GM23338 (cell line): ENCODE measurements at regions not wholly inside any gene's neighbourhood (a gene's known extent, or its start where the extent isn't known, plus 50 kb on each side); places are given as distances from the start of the nearest gene placed in this dataset.
"Not testable (repeated sequence)": the region's sequence is repeated elsewhere in the genome, so short reads cannot be mapped to it uniquely, and the experiment has no call there.

Source experiments
- ATAC-seq: fragments of 200-7000 bp; cut with Tn5 transposase; 3 replicates; pipeline ENCODE4 v1.9.1; 2020
- DNase-seq: peaks from one replicate; pipeline ENCODE4 v3.0.0-alpha.2; 2015; ENCODE audit warnings: low spot score
- H2AFZ ChIP-seq: fragments of 200-600 bp; sonication (generic); 2 replicates; pipeline ENCODE4 v1.8.0; 2016; ENCODE audit warnings: antibody characterized with exemption, mild to moderate bottlenecking, moderate library complexity
- H3F3A ChIP-seq: fragments of 200-600 bp; sonication (generic); replicated peaks from 2 replicates; pipeline ENCODE4 v1.8.0; 2017; ENCODE audit warnings: antibody characterized with exemption, mixed run types, low read depth
- H3K27ac ChIP-seq: fragments of 200-600 bp; sonication (generic); 2 replicates; pipeline ENCODE4 v1.6.1; 2016; ENCODE audit warnings: low read depth
- H3K27me3 ChIP-seq: fragments of 200-600 bp; sonication (generic); 2 replicates; pipeline ENCODE4 v1.8.0; 2016; ENCODE audit warnings: mild to moderate bottlenecking, mixed run types, moderate library complexity; ENCODE audit not compliant: insufficient read depth
- H3K36me3 ChIP-seq: fragments of 200-600 bp; sonication (generic); 2 replicates; pipeline ENCODE4 v1.8.0; 2016; ENCODE audit warnings: mild to moderate bottlenecking; ENCODE audit not compliant: insufficient read depth
- H3K4me1 ChIP-seq: fragments of 200-600 bp; sonication (generic); 2 replicates; pipeline ENCODE4 v1.8.0; 2016; ENCODE audit warnings: mild to moderate bottlenecking, moderate library complexity; ENCODE audit not compliant: insufficient read depth
- H3K4me2 ChIP-seq: fragments of 200-600 bp; sonication (generic); 2 replicates; pipeline ENCODE4 v1.7.1; 2017; ENCODE audit warnings: mixed run types
- H3K4me3 ChIP-seq: fragments of 200-600 bp; sonication (generic); 2 replicates; pipeline ENCODE4 v1.6.1; 2016; ENCODE audit warnings: mixed run types
- H3K79me2 ChIP-seq: fragments of 200-600 bp; sonication (generic); replicated peaks from 2 replicates; pipeline ENCODE4 v1.8.0; 2017; ENCODE audit warnings: mild to moderate bottlenecking; ENCODE audit not compliant: insufficient read depth
- H3K9me2 ChIP-seq: fragments of 200-600 bp; sonication (generic); 2 replicates; pipeline ENCODE4 v1.8.0; 2017; ENCODE audit not compliant: insufficient read depth
- H4K20me1 ChIP-seq: fragments of 200-600 bp; sonication (generic); replicated peaks from 2 replicates; pipeline ENCODE4 v1.8.0; 2017; ENCODE audit warnings: mild to moderate bottlenecking; ENCODE audit not compliant: insufficient read depth
- H3K27ac Mint-ChIP-seq: 2 replicates; pipeline ENCODE4 v1.8.0; 2020; ENCODE audit warnings: inconsistent platforms, mild to moderate bottlenecking, moderate library complexity, mixed read lengths
- H3K27me3 Mint-ChIP-seq: 3 replicates; pipeline ENCODE4 v1.8.0; 2022; ENCODE audit warnings: low read depth, mild to moderate bottlenecking, moderate library complexity, mixed read lengths, inconsistent platforms; ENCODE audit not compliant: insufficient read depth, poor library complexity
- H3K36me3 Mint-ChIP-seq: 3 replicates; pipeline ENCODE4 v1.8.0; 2021; ENCODE audit warnings: low read depth, mild to moderate bottlenecking, inconsistent platforms, moderate library complexity, mixed read lengths
- H3K4me1 Mint-ChIP-seq: 3 replicates; pipeline ENCODE4 v1.8.0; 2020; ENCODE audit warnings: mild to moderate bottlenecking, inconsistent platforms, mixed read lengths
- H3K4me3 Mint-ChIP-seq: 3 replicates; pipeline ENCODE4 v1.8.0; 2021; ENCODE audit warnings: moderate library complexity, mild to moderate bottlenecking, inconsistent platforms, mixed read lengths
- H3K9me3 Mint-ChIP-seq: 3 replicates; pipeline ENCODE4 v1.8.0; 2020; ENCODE audit warnings: moderate library complexity, mild to moderate bottlenecking, inconsistent platforms, mixed read lengths
- CREB1 ChIP-seq: fragments of 250-450 bp; sonication (Bioruptor Pico); IDR thresholded peaks from 2 replicates; pipeline ENCODE4 v1.5.0; 2020; ENCODE audit warnings: low read depth, mild to moderate bottlenecking, moderate library complexity
- EZH2 ChIP-seq: fragments of 200-600 bp; sonication (generic); IDR thresholded peaks from one replicate; pipeline ENCODE4 v1.8.0; 2017; ENCODE audit warnings: antibody characterized with exemption, mild to moderate bottlenecking, low read depth; ENCODE audit not compliant: unreplicated experiment
- JUNB ChIP-seq: IDR thresholded peaks from one replicate; pipeline ENCODE4 v1.6.1; 2016; ENCODE audit warnings: antibody characterized with exemption; ENCODE audit not compliant: unreplicated experiment
- NANOG ChIP-seq: IDR thresholded peaks from 2 replicates; pipeline ENCODE4 v1.6.1; 2016; ENCODE audit warnings: antibody characterized with exemption, borderline replicate concordance
- POLR2AphosphoS5 ChIP-seq: IDR thresholded peaks from 2 replicates; pipeline ENCODE4 v1.6.1; 2016; ENCODE audit warnings: antibody characterized with exemption, low read depth
- ZNF114 ChIP-seq: fragments of 250-450 bp; sonication (Bioruptor Pico); IDR thresholded peaks from 2 replicates; pipeline ENCODE4 v1.5.0; 2020; ENCODE audit warnings: mild to moderate bottlenecking, moderate library complexity
- TF ChIP-seq, protein P1 (sequence below): fragments of 250-450 bp; sonication (Bioruptor Pico); IDR thresholded peaks from 2 replicates; pipeline ENCODE4 v1.5.0; 2020; ENCODE audit warnings: mild to moderate bottlenecking, moderate library complexity
- TF ChIP-seq, protein P2 (sequence below), 2 experiments: fragments of 200-600 bp in 1 of 2; sonication (generic) in 1 of 2; conservative IDR thresholded peaks; 2 replicates each; pipeline versions ENCODE4 v1.5.1 to v1.6.1; 2016 to 2017; ENCODE audit warnings: antibody characterized with exemption in 2 of 2, low read depth in 2 of 2, mild to moderate bottlenecking in 2 of 2, moderate library complexity in 1 of 2

DNA sequence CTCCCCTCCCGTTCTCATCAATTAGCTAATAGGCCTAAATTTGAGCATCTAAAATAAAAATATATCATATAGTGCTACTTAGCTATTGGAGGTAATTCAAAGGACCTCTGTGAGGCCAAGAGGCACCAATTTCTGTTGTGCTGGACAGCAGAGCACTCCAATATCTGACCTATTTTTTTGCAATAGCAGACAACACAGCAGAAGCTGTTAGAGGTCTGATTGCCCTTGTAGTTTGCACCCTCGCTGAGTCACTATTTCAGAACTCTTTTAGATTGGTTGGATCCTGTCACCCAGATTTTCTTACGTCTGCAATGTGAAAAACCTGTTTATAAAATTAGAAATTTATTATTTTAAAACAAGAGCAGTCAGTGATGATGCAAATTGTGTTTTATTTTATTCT, 184.1 kb downstream of the CEP135 start (continued):
- TF ChIP-seq, protein P1, sequence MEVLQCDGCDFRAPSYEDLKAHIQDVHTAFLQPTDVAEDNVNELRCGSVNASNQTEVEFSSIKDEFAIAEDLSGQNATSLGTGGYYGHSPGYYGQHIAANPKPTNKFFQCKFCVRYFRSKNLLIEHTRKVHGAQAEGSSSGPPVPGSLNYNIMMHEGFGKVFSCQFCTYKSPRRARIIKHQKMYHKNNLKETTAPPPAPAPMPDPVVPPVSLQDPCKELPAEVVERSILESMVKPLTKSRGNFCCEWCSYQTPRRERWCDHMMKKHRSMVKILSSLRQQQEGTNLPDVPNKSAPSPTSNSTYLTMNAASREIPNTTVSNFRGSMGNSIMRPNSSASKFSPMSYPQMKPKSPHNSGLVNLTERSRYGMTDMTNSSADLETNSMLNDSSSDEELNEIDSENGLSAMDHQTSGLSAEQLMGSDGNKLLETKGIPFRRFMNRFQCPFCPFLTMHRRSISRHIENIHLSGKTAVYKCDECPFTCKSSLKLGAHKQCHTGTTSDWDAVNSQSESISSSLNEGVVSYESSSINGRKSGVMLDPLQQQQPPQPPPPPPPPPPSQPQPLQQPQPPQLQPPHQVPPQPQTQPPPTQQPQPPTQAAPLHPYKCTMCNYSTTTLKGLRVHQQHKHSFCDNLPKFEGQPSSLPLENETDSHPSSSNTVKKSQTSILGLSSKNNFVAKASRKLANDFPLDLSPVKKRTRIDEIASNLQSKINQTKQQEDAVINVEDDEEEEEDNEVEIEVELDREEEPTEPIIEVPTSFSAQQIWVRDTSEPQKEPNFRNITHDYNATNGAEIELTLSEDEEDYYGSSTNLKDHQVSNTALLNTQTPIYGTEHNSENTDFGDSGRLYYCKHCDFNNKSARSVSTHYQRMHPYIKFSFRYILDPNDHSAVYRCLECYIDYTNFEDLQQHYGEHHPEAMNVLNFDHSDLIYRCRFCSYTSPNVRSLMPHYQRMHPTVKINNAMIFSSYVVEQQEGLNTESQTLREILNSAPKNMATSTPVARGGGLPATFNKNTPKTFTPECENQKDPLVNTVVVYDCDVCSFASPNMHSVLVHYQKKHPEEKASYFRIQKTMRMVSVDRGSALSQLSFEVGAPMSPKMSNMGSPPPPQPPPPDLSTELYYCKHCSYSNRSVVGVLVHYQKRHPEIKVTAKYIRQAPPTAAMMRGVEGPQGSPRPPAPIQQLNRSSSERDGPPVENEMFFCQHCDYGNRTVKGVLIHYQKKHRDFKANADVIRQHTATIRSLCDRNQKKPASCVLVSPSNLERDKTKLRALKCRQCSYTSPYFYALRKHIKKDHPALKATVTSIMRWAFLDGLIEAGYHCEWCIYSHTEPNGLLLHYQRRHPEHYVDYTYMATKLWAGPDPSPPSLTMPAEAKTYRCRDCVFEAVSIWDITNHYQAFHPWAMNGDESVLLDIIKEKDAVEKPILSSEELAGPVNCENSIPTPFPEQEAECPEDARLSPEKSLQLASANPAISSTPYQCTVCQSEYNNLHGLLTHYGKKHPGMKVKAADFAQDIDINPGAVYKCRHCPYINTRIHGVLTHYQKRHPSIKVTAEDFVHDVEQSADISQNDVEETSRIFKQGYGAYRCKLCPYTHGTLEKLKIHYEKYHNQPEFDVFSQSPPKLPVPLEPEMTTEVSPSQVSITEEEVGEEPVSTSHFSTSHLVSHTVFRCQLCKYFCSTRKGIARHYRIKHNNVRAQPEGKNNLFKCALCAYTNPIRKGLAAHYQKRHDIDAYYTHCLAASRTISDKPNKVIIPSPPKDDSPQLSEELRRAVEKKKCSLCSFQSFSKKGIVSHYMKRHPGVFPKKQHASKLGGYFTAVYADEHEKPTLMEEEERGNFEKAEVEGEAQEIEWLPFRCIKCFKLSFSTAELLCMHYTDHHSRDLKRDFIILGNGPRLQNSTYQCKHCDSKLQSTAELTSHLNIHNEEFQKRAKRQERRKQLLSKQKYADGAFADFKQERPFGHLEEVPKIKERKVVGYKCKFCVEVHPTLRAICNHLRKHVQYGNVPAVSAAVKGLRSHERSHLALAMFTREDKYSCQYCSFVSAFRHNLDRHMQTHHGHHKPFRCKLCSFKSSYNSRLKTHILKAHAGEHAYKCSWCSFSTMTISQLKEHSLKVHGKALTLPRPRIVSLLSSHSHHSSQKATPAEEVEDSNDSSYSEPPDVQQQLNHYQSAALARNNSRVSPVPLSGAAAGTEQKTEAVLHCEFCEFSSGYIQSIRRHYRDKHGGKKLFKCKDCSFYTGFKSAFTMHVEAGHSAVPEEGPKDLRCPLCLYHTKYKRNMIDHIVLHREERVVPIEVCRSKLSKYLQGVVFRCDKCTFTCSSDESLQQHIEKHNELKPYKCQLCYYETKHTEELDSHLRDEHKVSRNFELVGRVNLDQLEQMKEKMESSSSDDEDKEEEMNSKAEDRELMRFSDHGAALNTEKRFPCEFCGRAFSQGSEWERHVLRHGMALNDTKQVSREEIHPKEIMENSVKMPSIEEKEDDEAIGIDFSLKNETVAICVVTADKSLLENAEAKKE (CRISPR knock-in tag), result no peak
- TF ChIP-seq EZH2, result no peak
- no peak for TF ChIP-seq CREB1 (CRISPR knock-in tag)
- TF ChIP-seq JUNB, result no peak
- TF ChIP-seq, protein P2, sequence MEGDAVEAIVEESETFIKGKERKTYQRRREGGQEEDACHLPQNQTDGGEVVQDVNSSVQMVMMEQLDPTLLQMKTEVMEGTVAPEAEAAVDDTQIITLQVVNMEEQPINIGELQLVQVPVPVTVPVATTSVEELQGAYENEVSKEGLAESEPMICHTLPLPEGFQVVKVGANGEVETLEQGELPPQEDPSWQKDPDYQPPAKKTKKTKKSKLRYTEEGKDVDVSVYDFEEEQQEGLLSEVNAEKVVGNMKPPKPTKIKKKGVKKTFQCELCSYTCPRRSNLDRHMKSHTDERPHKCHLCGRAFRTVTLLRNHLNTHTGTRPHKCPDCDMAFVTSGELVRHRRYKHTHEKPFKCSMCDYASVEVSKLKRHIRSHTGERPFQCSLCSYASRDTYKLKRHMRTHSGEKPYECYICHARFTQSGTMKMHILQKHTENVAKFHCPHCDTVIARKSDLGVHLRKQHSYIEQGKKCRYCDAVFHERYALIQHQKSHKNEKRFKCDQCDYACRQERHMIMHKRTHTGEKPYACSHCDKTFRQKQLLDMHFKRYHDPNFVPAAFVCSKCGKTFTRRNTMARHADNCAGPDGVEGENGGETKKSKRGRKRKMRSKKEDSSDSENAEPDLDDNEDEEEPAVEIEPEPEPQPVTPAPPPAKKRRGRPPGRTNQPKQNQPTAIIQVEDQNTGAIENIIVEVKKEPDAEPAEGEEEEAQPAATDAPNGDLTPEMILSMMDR (conservative IDR thresholded peaks at IDR 0.05; ENCODE audit: low read depth in 2 of 2), result no peak
- no peak for TF ChIP-seq POLR2AphosphoS5
- no peak for TF ChIP-seq ZNF114 (CRISPR knock-in tag)
- TF ChIP-seq NANOG, result no peak

DNA sequence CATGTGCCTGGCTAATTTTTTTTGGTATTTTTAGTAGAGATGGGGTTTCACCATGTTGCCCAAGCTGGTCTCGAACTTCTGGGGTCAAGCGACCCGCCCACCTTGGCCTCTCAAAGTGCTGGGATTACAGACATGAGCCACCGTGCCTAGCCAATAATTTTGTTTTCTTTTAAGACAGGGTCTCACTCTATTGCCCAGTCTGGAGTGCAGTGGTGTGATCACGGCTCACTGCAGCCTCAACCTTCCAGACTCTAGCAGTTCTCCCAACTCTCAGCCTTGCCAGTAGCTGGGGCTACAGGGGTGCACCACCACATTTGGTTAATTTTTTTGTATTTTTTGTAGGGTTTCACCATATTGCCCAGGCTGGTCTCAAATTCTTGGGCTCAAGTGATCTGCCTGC, 183.4 kb downstream of the CEP135 start:
- not testable (repeated sequence) for H3K4me3 Mint-ChIP-seq, H3K27ac ChIP-seq, H3K4me3 ChIP-seq, H3K36me3 Mint-ChIP-seq, H3K36me3 ChIP-seq, H2AFZ ChIP-seq, H4K20me1 ChIP-seq, ATAC-seq, H3K27me3 ChIP-seq, H3K4me2 ChIP-seq, H3K9me3 Mint-ChIP-seq, H3K9me2 ChIP-seq, DNase-seq, H3K79me2 ChIP-seq, H3F3A ChIP-seq, H3K27me3 Mint-ChIP-seq, H3K4me1 ChIP-seq, H3K27ac Mint-ChIP-seq
- H3K4me1 Mint-ChIP-seq, result peaks cover 26% of the 10 kb centered on the region; the same call in 2 of the 3 replicates
